ENCODE measurements at regions not wholly inside any gene's neighbourhood (a gene's known extent, or its start where the extent isn't known, plus 50 kb on each side); places are given as distances from the start of the nearest gene placed in this dataset.

GRCh38 chr12:43638806-43639205, 86.8 kb upstream of the ADAMTS20 start:
- ATAC-seq (no peak), DNase-seq (no peak)
- intact Hi-C loops (cut with DNase I), result no loop called here
- no peaks in the 10 kb centered on the region for H3K27me3 ChIP-seq
- TF ChIP-seq CTCF (IDR thresholded peaks at IDR 0.05), result no peak
- H3K27ac ChIP-seq, result no peak overlapping the region
- no peak overlapping the region for H3K4me3 ChIP-seq
- H3K9me3 ChIP-seq, result no peaks in the 10 kb centered on the region
- H3K4me1 ChIP-seq, result no peaks in the 10 kb centered on the region
- H3K36me3 ChIP-seq, result no peaks in the 10 kb centered on the region

GRCh38 chr12:43636725-43637463, 84.9 kb upstream of the ADAMTS20 start:
- no peak for ATAC-seq
- TF ChIP-seq CTCF (IDR thresholded peaks at IDR 0.05), result no peak
- H3K36me3 ChIP-seq, result no peaks in the 10 kb centered on the region
- no peak overlapping the region for H3K27ac ChIP-seq
- H3K4me1 ChIP-seq, result no peaks in the 10 kb centered on the region
- no peak overlapping the region for H3K4me3 ChIP-seq
- no peaks in the 10 kb centered on the region for H3K9me3 ChIP-seq
- H3K27me3 ChIP-seq, result no peaks in the 10 kb centered on the region
- no peak for DNase-seq
- intact Hi-C loops (cut with DNase I), result no loop called here

- H3K27ac ChIP-seq, result no peak overlapping the region
- H3K4me1 ChIP-seq, result no peaks in the 10 kb centered on the region
- no peaks in the 10 kb centered on the region for H3K9me3 ChIP-seq
- H3K4me3 ChIP-seq, result no peak overlapping the region
- intact Hi-C loops (cut with DNase I), result no loop called here
- no peak for TF ChIP-seq CTCF (IDR thresholded peaks at IDR 0.05)
- ATAC-seq (peak; percentile 14), DNase-seq (no peak)
- H3K27me3 ChIP-seq, result no peaks in the 10 kb centered on the region
- H3K36me3 ChIP-seq, result no peaks in the 10 kb centered on the region
These were observed 69.3 kb upstream of the ADAMTS20 start for GRCh38 chr12:43621262-43621661.

GRCh38 chr12:43602738-43603137, 50.7 kb upstream of the ADAMTS20 start:
- no peaks in the 10 kb centered on the region for H3K9me3 ChIP-seq

More at GRCh38 chr12:43602738-43603137, 50.7 kb upstream of the ADAMTS20 start:
- H3K4me3 ChIP-seq, result no peak overlapping the region
- no peaks in the 10 kb centered on the region for H3K36me3 ChIP-seq
- intact Hi-C loops (cut with DNase I), result no loop called here
- DNase-seq (no peak), ATAC-seq (no peak)
- no peaks in the 10 kb centered on the region for H3K27me3 ChIP-seq
- H3K4me1 ChIP-seq, result no peaks in the 10 kb centered on the region
- no peak for TF ChIP-seq CTCF (IDR thresholded peaks at IDR 0.05)
- no peak overlapping the region for H3K27ac ChIP-seq

Measured in upper lobe of right lung (tissue), 1 donor.